Erythroblast (primary cell): ENCODE measurements at regions not wholly inside any gene's neighbourhood (a gene's known extent, or its start where the extent isn't known, plus 50 kb on each side); places are given as distances from the start of the nearest gene placed in this dataset.

Experiments used
- GATA1 ChIP-seq: IDR thresholded peaks from 2 replicates; pipeline ENCODE4 v1.6.1; 2011; ENCODE audit warnings: low read depth, mild to moderate bottlenecking, control low read depth, low read length, moderate library complexity
- POLR2A ChIP-seq: IDR thresholded peaks from 2 replicates; pipeline ENCODE4 v1.6.1; 2011; ENCODE audit warnings: mild to moderate bottlenecking, low read length

- TF ChIP-seq POLR2A = no peak
- no peak for TF ChIP-seq GATA1
Observed at GRCh38 chr12:77366616-77367015, 301.2 kb upstream of the E2F7 start.
